ENCODE measurements at regions not wholly inside any gene's neighbourhood (a gene's known extent, or its start where the extent isn't known, plus 50 kb on each side); places are given as distances from the start of the nearest gene placed in this dataset.

- DNase-seq (ENCODE audit: low read depth) = no peak
- TF ChIP-seq CTCF (conservative IDR thresholded peaks at IDR 0.05; ENCODE audit: low read depth, low read length) = no peak
- H3K4me3 ChIP-seq (ENCODE audit: low read depth, low read length) = no peak overlapping the region
Measured at GRCh38 chr14:41506552-41506951, 100.1 kb upstream of the LRFN5 start.

GRCh38 chr14:41505491-41505890 is 101.2 kb upstream of the LRFN5 start:
- H3K4me3 ChIP-seq (ENCODE audit: low read depth, low read length) = no peak overlapping the region
- TF ChIP-seq CTCF (conservative IDR thresholded peaks at IDR 0.05; ENCODE audit: low read depth, low read length) = no peak
- DNase-seq (ENCODE audit: low read depth) = peak; percentile 10

- TF ChIP-seq CTCF (conservative IDR thresholded peaks at IDR 0.05; ENCODE audit: low read depth, low read length) = no peak
- H3K4me3 ChIP-seq (ENCODE audit: low read depth, low read length) = no peak overlapping the region
- peak; percentile 4 for DNase-seq (ENCODE audit: low read depth)
Measured at GRCh38 chr14:41498959-41499358, 107.7 kb upstream of the LRFN5 start.

- H3K4me3 ChIP-seq (ENCODE audit: low read depth, low read length) = no peak overlapping the region
- no peak for TF ChIP-seq CTCF (conservative IDR thresholded peaks at IDR 0.05; ENCODE audit: low read depth, low read length)
- DNase-seq (ENCODE audit: low read depth) = no peak
Measured at GRCh38 chr14:41490323-41490722, 116.4 kb upstream of the LRFN5 start.

- TF ChIP-seq CTCF (conservative IDR thresholded peaks at IDR 0.05; ENCODE audit: low read depth, low read length) = no peak
- no peak for DNase-seq (ENCODE audit: low read depth)
- no peak overlapping the region for H3K4me3 ChIP-seq (ENCODE audit: low read depth, low read length)
Measured at GRCh38 chr14:41489315-41489972, 117.2 kb upstream of the LRFN5 start.

GRCh38 chr14:41488401-41488800 is 118.3 kb upstream of the LRFN5 start:
- no peak overlapping the region for H3K4me3 ChIP-seq (ENCODE audit: low read depth, low read length)
- DNase-seq (ENCODE audit: low read depth) = no peak
- no peak for TF ChIP-seq CTCF (conservative IDR thresholded peaks at IDR 0.05; ENCODE audit: low read depth, low read length)

GRCh38 chr14:41482861-41483260 is 123.8 kb upstream of the LRFN5 start:
- no peak overlapping the region for H3K4me3 ChIP-seq (ENCODE audit: low read depth, low read length)
- DNase-seq (ENCODE audit: low read depth) = no peak
- no peak for TF ChIP-seq CTCF (conservative IDR thresholded peaks at IDR 0.05; ENCODE audit: low read depth, low read length)
